Transverse colon (tissue), 4 donors: ENCODE measurements at regions not wholly inside any gene's neighbourhood (a gene's known extent, or its start where the extent isn't known, plus 50 kb on each side); places are given as distances from the start of the nearest gene placed in this dataset.

ENCODE experiments used
- POLR2AphosphoS5 ChIP-seq, 3 donors: sonication (generic); formaldehyde crosslinking; IDR thresholded peaks; one replicate each; pipeline ENCODE4 v1.6.1; 2016; ENCODE audit warnings: antibody characterized with exemption in 3 of 3
- TF ChIP-seq, protein P1 (sequence below), 5 experiments: fragments of 200-600 bp in 3 of 5; fragments of 450-650 bp in 2 of 5; sonication (generic) in 3 of 5; IDR thresholded peaks; 1 replicate in 2 of 5; 2 replicates in 3 of 5; pipeline ENCODE4 v1.5.1; 2016 to 2017; ENCODE audit warnings: antibody characterized with exemption in 5 of 5, inconsistent platforms in 3 of 5, mild to moderate bottlenecking in 2 of 5, moderate library complexity in 1 of 5

GRCh38 chr13:107834717-107835116 lies 380.6 kb downstream of the LIG4 start:
- TF ChIP-seq, protein P1, sequence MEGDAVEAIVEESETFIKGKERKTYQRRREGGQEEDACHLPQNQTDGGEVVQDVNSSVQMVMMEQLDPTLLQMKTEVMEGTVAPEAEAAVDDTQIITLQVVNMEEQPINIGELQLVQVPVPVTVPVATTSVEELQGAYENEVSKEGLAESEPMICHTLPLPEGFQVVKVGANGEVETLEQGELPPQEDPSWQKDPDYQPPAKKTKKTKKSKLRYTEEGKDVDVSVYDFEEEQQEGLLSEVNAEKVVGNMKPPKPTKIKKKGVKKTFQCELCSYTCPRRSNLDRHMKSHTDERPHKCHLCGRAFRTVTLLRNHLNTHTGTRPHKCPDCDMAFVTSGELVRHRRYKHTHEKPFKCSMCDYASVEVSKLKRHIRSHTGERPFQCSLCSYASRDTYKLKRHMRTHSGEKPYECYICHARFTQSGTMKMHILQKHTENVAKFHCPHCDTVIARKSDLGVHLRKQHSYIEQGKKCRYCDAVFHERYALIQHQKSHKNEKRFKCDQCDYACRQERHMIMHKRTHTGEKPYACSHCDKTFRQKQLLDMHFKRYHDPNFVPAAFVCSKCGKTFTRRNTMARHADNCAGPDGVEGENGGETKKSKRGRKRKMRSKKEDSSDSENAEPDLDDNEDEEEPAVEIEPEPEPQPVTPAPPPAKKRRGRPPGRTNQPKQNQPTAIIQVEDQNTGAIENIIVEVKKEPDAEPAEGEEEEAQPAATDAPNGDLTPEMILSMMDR (IDR thresholded peaks at IDR 0.05), result no peak
- TF ChIP-seq POLR2AphosphoS5 (IDR thresholded peaks at IDR 0.05), result no peak
